ENCODE measurements at regions not wholly inside any gene's neighbourhood (a gene's known extent, or its start where the extent isn't known, plus 50 kb on each side); places are given as distances from the start of the nearest gene placed in this dataset.

GRCh38 chr4:64503945-64504675, 94.9 kb upstream of the TECRL start:
- Histone ChIP-seq H4K8ac (ENCODE audit: low read depth in 2 of 2, low read length in 2 of 2) (no peak overlapping the region), H4K5ac (ENCODE audit: low read depth, low read length) (no peak overlapping the region), H3K4me2 (ENCODE audit: low read depth, low read length) (no peak overlapping the region), H3K18ac (ENCODE audit: low read depth, low read length) (no peak overlapping the region), H2BK120ac (ENCODE audit: low read depth, low read length) (no peak overlapping the region), H4K20me1 (ENCODE audit: insufficient read depth, low read length) (no peaks in the 10 kb centered on the region), H3K56ac (ENCODE audit: extremely low read depth, insufficient read depth, low read length) (no peak overlapping the region), H2BK20ac (ENCODE audit: low read depth, low read length) (no peak overlapping the region), H3K4me1 (ENCODE audit: control insufficient read depth, insufficient read depth, low read length) (no peaks in the 10 kb centered on the region), H2AFZ (replicated peaks; ENCODE audit: low read length, poor library complexity) (no peak overlapping the region), H2BK5ac (ENCODE audit: low read depth, low read length, poor library complexity, severe bottlenecking) (no peak overlapping the region), H3K27ac (ENCODE audit: insufficient read depth, low read length) (no peak overlapping the region), H3K9ac (ENCODE audit: low read depth, low read length) (no peak overlapping the region), H3K9me3 (ENCODE audit: control insufficient read depth, insufficient read depth, low read length) (no peaks in the 10 kb centered on the region), H2AK5ac (ENCODE audit: low read depth, low read length) (no peak overlapping the region), H3K27me3 (ENCODE audit: control insufficient read depth, insufficient read depth, low read length) (no peaks in the 10 kb centered on the region), H3K4ac (ENCODE audit: low read depth, low read length) (no peak overlapping the region), H4K91ac (ENCODE audit: insufficient read depth, low read depth, low read length) (no peak overlapping the region), H3K14ac (replicated peaks; ENCODE audit: low read depth, low read length) (no peak overlapping the region), H3K9me1 (ENCODE audit: insufficient read depth, low read length) (no peaks in the 10 kb centered on the region), H2BK15ac (ENCODE audit: low read depth, low read length) (no peak overlapping the region), H3K4me3 (ENCODE audit: insufficient read depth, low read depth, low read length) (no peak overlapping the region), H3K23ac (ENCODE audit: low read depth, low read length) (no peak overlapping the region), H2AK9ac (replicated peaks; ENCODE audit: low read depth, low read length, poor library complexity) (no peak overlapping the region), H3K79me1 (ENCODE audit: low read depth in 1 of 2, low read length in 2 of 2) (no peaks in the 10 kb centered on the region), H3K36me3 (ENCODE audit: control insufficient read depth, insufficient read depth, low read length) (no peaks in the 10 kb centered on the region)
- WGBS, 2 experiments (ENCODE audit: extremely low coverage in 2 of 2, insufficient read length in 1 of 2), result no CpG with 5 or more reads among the region's 3 CpGs
- ATAC-seq (ENCODE audit: low read depth) (no peak), DNase-seq (no peak)
- ChIA-PET CTCF (no interaction called here), POLR2A (ENCODE audit: unreplicated experiment) (no interaction called here)
- intact Hi-C loops (cut with micrococcal nuclease) (no loop called here), dilution Hi-C loops (cut with HindIII; ENCODE audit: low sequenced_read_pairs, unreplicated experiment) (no loop called here), in situ Hi-C loops (cut with MboI; ENCODE audit: low sequenced_read_pairs) (no loop called here)
- BruUV-seq (replicated peaks), result no TSS peak
- TF ChIP-seq NFE2L2 (IDR thresholded peaks at IDR 0.05; ENCODE audit: low read depth, low read length), result no peak
- TF ChIP-seq CEBPB (IDR thresholded peaks at IDR 0.05; ENCODE audit: low read depth, low read length), result no peak
- no peak for TF ChIP-seq BHLHE40 (IDR thresholded peaks at IDR 0.05; ENCODE audit: low read depth, low read length)
- TF ChIP-seq RFX5 (IDR thresholded peaks at IDR 0.05; ENCODE audit: low read depth, low read length), result no peak
- TF ChIP-seq MAZ (IDR thresholded peaks at IDR 0.05; ENCODE audit: borderline replicate concordance, low read depth, low read length), result no peak
- no peak for TF ChIP-seq POLR2A (IDR thresholded peaks at IDR 0.05; ENCODE audit: low read depth, low read length)
- TF ChIP-seq RAD21 (IDR thresholded peaks at IDR 0.05; ENCODE audit: low read length), result no peak

Measured in IMR-90 (cell line).